Neural cell (in vitro differentiated cells): ENCODE measurements at regions not wholly inside any gene's neighbourhood (a gene's known extent, or its start where the extent isn't known, plus 50 kb on each side); places are given as distances from the start of the nearest gene placed in this dataset.

Source experiments
- H2AFZ ChIP-seq: fragments of 200-600, 300-800 bp; sonication (generic), shearing (Covaris generic); 2 replicates; pipeline ENCODE4 v1.6.0; 2014; ENCODE audit warnings: low read depth, mild to moderate bottlenecking, antibody characterized with exemption, low read length, moderate library complexity
- H3F3A ChIP-seq: fragments of 200-600 bp; shearing (Covaris generic); 2 replicates; pipeline ENCODE4 v1.6.1; 2016; ENCODE audit warnings: mild to moderate bottlenecking, moderate library complexity, mixed read lengths, antibody characterized with exemption, low read length; ENCODE audit not compliant: insufficient read depth, poor library complexity, severe bottlenecking
- H3K27ac ChIP-seq: fragments of 200-600, 300-800 bp; sonication (generic), shearing (Covaris generic); 2 replicates; pipeline ENCODE4 v1.5.1; 2014; ENCODE audit warnings: mild to moderate bottlenecking, low read length, moderate library complexity
- H3K27me3 ChIP-seq: fragments of 300-800, 200-600 bp; sonication (generic), shearing (Covaris generic); 2 replicates; pipeline ENCODE4 v1.6.0; 2014; ENCODE audit warnings: mild to moderate bottlenecking, low read depth, low read length, moderate library complexity; ENCODE audit not compliant: insufficient read depth
- H3K36me3 ChIP-seq: fragments of 300-800, 200-600 bp; sonication (generic), shearing (Covaris generic); 2 replicates; pipeline ENCODE4 v1.5.1; 2014; ENCODE audit warnings: mild to moderate bottlenecking, antibody characterized with exemption, low read length, moderate library complexity; ENCODE audit not compliant: insufficient read depth
- H3K4me2 ChIP-seq: fragments of 300-800, 200-600 bp; sonication (generic), shearing (Covaris generic); 2 replicates; pipeline ENCODE4 v1.6.0; 2014; ENCODE audit warnings: mild to moderate bottlenecking, low read length
- H3K4me3 ChIP-seq: fragments of 300-800, 200-600 bp; sonication (generic), shearing (Covaris generic); 2 replicates; pipeline ENCODE4 v1.5.1; 2014; ENCODE audit warnings: mild to moderate bottlenecking, low read length, moderate library complexity
- H3K79me2 ChIP-seq: fragments of 200-600 bp; shearing (Covaris generic); replicated peaks from 2 replicates; pipeline ENCODE4 v1.6.0; 2014; ENCODE audit warnings: mild to moderate bottlenecking, low read length, moderate library complexity; ENCODE audit not compliant: insufficient read depth
- H3K9ac ChIP-seq: fragments of 300-800, 200-600 bp; sonication (generic), shearing (Covaris generic); 2 replicates; pipeline ENCODE4 v1.6.1; 2016; ENCODE audit warnings: mild to moderate bottlenecking, low read length, mixed read lengths
- H3K9me2 ChIP-seq: fragments of 200-600 bp; shearing (Covaris generic); 2 replicates; pipeline ENCODE4 v1.6.1; 2016; ENCODE audit warnings: mild to moderate bottlenecking, low read length, mixed read lengths; ENCODE audit not compliant: insufficient read depth
- H3K9me3 ChIP-seq: fragments of 200-600, 300-800 bp; sonication (generic), shearing (Covaris generic); 2 replicates; pipeline ENCODE4 v1.6.1; 2016; ENCODE audit warnings: mild to moderate bottlenecking, mixed run types, low read length, moderate library complexity, mixed read lengths
- H4K20me1 ChIP-seq: fragments of 200-600 bp; shearing (Covaris generic); 2 replicates; pipeline ENCODE4 v1.6.1; 2016; ENCODE audit warnings: mild to moderate bottlenecking, mixed run types; ENCODE audit not compliant: insufficient read depth
- CTCF ChIP-seq: fragments of 450-650 bp; IDR thresholded peaks from 2 replicates; pipeline ENCODE4 v1.5.1; 2014; ENCODE audit warnings: antibody characterized with exemption, mild to moderate bottlenecking, moderate library complexity; ENCODE audit not compliant: poor library complexity, severe bottlenecking
- EP300 ChIP-seq: fragments of 450-650 bp; conservative IDR thresholded peaks from 2 replicates; pipeline ENCODE4 v1.6.1; 2014; ENCODE audit warnings: antibody characterized with exemption, mild to moderate bottlenecking, moderate library complexity; ENCODE audit not compliant: poor library complexity, severe bottlenecking
- EZH2 ChIP-seq: fragments of 200-600, 300-800 bp; shearing (Covaris generic), sonication (generic); IDR thresholded peaks from 2 replicates; pipeline ENCODE4 v1.6.1; 2014; ENCODE audit warnings: antibody characterized with exemption, low read length, borderline replicate concordance, mild to moderate bottlenecking; ENCODE audit not compliant: insufficient read depth, poor library complexity, severe bottlenecking
- MXI1 ChIP-seq: fragments of 450-650 bp; conservative IDR thresholded peaks from 2 replicates; pipeline ENCODE4 v1.6.1; 2014; ENCODE audit warnings: antibody characterized with exemption, mild to moderate bottlenecking; ENCODE audit not compliant: poor library complexity, severe bottlenecking
- POLR2AphosphoS5 ChIP-seq: IDR thresholded peaks from 2 replicates; pipeline ENCODE4 v1.6.1; 2012
- RAD21 ChIP-seq: fragments of 450-650 bp; conservative IDR thresholded peaks from 2 replicates; pipeline ENCODE4 v1.6.1; 2014; ENCODE audit warnings: antibody characterized with exemption, mild to moderate bottlenecking, moderate library complexity
- REST ChIP-seq: IDR thresholded peaks from 2 replicates; pipeline ENCODE4 v1.6.1; 2012; ENCODE audit warnings: borderline replicate concordance
- SMC3 ChIP-seq: fragments of 450-650 bp; conservative IDR thresholded peaks from 2 replicates; pipeline ENCODE4 v1.6.1; 2014; ENCODE audit warnings: antibody characterized with exemption, mild to moderate bottlenecking, moderate library complexity; ENCODE audit not compliant: poor library complexity
- TAF1 ChIP-seq: IDR thresholded peaks from 2 replicates; pipeline ENCODE4 v1.6.1; 2012; ENCODE audit warnings: low read depth

- H3K4me3 ChIP-seq: no peak overlapping the region
- no peak overlapping the region for H3K27ac ChIP-seq
- no peaks in the 10 kb centered on the region for H3K27me3 ChIP-seq
- H3K9ac ChIP-seq: no peak overlapping the region
- no peaks in the 10 kb centered on the region for H3K9me2 ChIP-seq
- no peaks in the 10 kb centered on the region for H4K20me1 ChIP-seq
- H3K79me2 ChIP-seq: no peaks in the 10 kb centered on the region
- H3F3A ChIP-seq: no peaks in the 10 kb centered on the region
- no peak for TF ChIP-seq REST
- no peaks in the 10 kb centered on the region for H3K36me3 ChIP-seq
- no peak overlapping the region for H3K4me2 ChIP-seq
- no peak overlapping the region for H2AFZ ChIP-seq
- H3K9me3 ChIP-seq: no peaks in the 10 kb centered on the region
Measured at GRCh38 chr14:61185534-61185933, 95.6 kb downstream of the TMEM30B start.

- Histone ChIP-seq H3K36me3 (no peaks in the 10 kb centered on the region), H3K9me3 (no peaks in the 10 kb centered on the region), H3F3A (no peaks in the 10 kb centered on the region), H3K79me2 (no peaks in the 10 kb centered on the region), H4K20me1 (no peaks in the 10 kb centered on the region), H3K9ac (no peak overlapping the region), H2AFZ (no peak overlapping the region), H3K27me3 (no peaks in the 10 kb centered on the region), H3K9me2 (no peaks in the 10 kb centered on the region), H3K27ac (no peak overlapping the region), H3K4me3 (no peak overlapping the region), H3K4me2 (no peak overlapping the region)
- no peak for TF ChIP-seq EZH2
Measured at GRCh38 chr14:61184112-61184511, 97.0 kb downstream of the TMEM30B start.

- TF ChIP-seq MXI1: no peak
- no peak for TF ChIP-seq RAD21
- no peak for TF ChIP-seq EP300
- no peak for TF ChIP-seq EZH2
- TF ChIP-seq SMC3: no peak
- no peak for TF ChIP-seq TAF1
- TF ChIP-seq CTCF: no peak
- TF ChIP-seq REST: no peak
- TF ChIP-seq POLR2AphosphoS5: no peak
- Histone ChIP-seq H3K9ac (no peak overlapping the region), H4K20me1 (no peaks in the 10 kb centered on the region), H2AFZ (no peak overlapping the region), H3K36me3 (no peaks in the 10 kb centered on the region), H3K4me2 (no peak overlapping the region), H3K79me2 (no peaks in the 10 kb centered on the region), H3K9me3 (no peaks in the 10 kb centered on the region), H3K4me3 (no peak overlapping the region), H3K27me3 (no peaks in the 10 kb centered on the region), H3F3A (no peaks in the 10 kb centered on the region), H3K9me2 (no peaks in the 10 kb centered on the region), H3K27ac (no peak overlapping the region)
Measured at GRCh38 chr14:61183196-61183885, 97.8 kb downstream of the TMEM30B start.
